SK-N-SH (cell line): ENCODE measurements at regions not wholly inside any gene's neighbourhood (a gene's known extent, or its start where the extent isn't known, plus 50 kb on each side); places are given as distances from the start of the nearest gene placed in this dataset.

Source experiments
- CTCF ChIP-seq: fragments of 200-600 bp; sonication (generic); IDR thresholded peaks from 2 replicates; pipeline ENCODE4 v1.6.1; 2017; ENCODE audit warnings: antibody characterized with exemption, mild to moderate bottlenecking, moderate library complexity
- EP300 ChIP-seq, 2 experiments: IDR thresholded peaks; 2 replicates each; pipeline versions ENCODE4 v1.4.0 to v1.6.1; 2012; ENCODE audit warnings: borderline replicate concordance in 1 of 2, low read depth in 1 of 2, low read length in 1 of 2
- GABPA ChIP-seq: IDR thresholded peaks from 2 replicates; pipeline ENCODE4 v1.4.0; 2012; ENCODE audit warnings: low read depth, mild to moderate bottlenecking
- SIN3A ChIP-seq: IDR thresholded peaks from 2 replicates; pipeline ENCODE4 v1.6.1; 2012; ENCODE audit warnings: low read depth, mild to moderate bottlenecking, low read length, moderate library complexity, borderline replicate concordance
- TF ChIP-seq, protein P1 (sequence below): IDR thresholded peaks from 2 replicates; pipeline ENCODE4 v1.4.0; 2012; ENCODE audit warnings: low read depth
- TF ChIP-seq, protein P2 (sequence below): IDR thresholded peaks from 2 replicates; pipeline ENCODE4 v1.6.1; 2012; ENCODE audit warnings: mild to moderate bottlenecking, low read depth, low read length, moderate library complexity

- TF ChIP-seq, protein P1, sequence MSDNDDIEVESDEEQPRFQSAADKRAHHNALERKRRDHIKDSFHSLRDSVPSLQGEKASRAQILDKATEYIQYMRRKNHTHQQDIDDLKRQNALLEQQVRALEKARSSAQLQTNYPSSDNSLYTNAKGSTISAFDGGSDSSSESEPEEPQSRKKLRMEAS = no peak
- peak; percentile 82 for TF ChIP-seq CTCF
- TF ChIP-seq SIN3A = no peak
- no peak for TF ChIP-seq GABPA
- no peak for TF ChIP-seq EP300 (IDR thresholded peaks at IDR 0.05; ENCODE audit: borderline replicate concordance in 1 of 2, low read depth in 1 of 2, low read length in 1 of 2)
- TF ChIP-seq, protein P2, sequence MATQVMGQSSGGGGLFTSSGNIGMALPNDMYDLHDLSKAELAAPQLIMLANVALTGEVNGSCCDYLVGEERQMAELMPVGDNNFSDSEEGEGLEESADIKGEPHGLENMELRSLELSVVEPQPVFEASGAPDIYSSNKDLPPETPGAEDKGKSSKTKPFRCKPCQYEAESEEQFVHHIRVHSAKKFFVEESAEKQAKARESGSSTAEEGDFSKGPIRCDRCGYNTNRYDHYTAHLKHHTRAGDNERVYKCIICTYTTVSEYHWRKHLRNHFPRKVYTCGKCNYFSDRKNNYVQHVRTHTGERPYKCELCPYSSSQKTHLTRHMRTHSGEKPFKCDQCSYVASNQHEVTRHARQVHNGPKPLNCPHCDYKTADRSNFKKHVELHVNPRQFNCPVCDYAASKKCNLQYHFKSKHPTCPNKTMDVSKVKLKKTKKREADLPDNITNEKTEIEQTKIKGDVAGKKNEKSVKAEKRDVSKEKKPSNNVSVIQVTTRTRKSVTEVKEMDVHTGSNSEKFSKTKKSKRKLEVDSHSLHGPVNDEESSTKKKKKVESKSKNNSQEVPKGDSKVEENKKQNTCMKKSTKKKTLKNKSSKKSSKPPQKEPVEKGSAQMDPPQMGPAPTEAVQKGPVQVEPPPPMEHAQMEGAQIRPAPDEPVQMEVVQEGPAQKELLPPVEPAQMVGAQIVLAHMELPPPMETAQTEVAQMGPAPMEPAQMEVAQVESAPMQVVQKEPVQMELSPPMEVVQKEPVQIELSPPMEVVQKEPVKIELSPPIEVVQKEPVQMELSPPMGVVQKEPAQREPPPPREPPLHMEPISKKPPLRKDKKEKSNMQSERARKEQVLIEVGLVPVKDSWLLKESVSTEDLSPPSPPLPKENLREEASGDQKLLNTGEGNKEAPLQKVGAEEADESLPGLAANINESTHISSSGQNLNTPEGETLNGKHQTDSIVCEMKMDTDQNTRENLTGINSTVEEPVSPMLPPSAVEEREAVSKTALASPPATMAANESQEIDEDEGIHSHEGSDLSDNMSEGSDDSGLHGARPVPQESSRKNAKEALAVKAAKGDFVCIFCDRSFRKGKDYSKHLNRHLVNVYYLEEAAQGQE = no peak
Observed at GRCh38 chr3:148309390-148310035, 388.2 kb upstream of the AGTR1 start.
